ENCODE measurements at regions not wholly inside any gene's neighbourhood (a gene's known extent, or its start where the extent isn't known, plus 50 kb on each side); places are given as distances from the start of the nearest gene placed in this dataset.
A peak's percentile ranks its signal among the peaks of the same experiment; 100 is the strongest.

DNA sequence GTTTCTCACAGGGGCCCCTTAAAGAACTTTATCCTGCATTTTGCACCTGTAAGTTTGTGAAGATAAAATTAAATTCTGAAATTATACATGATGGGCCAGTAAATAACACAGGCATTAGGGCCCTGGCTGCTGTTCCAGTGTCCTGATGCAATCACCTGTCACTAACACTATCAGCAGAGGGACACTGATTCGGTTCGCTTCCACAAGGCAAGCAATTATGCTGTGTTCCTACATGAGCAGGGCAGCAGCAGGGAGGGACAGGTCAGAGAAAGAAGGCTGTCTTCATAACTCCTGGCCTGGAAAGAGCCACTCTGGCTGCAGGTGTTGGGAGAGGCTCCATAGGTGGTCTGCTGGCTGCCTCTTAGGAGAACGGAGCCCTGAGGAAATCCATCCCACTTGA, 487.3 kb downstream of the MID1IP1 start:
- DNase-seq (ENCODE audit: low read depth in 2 of 2): no peak

DNA sequence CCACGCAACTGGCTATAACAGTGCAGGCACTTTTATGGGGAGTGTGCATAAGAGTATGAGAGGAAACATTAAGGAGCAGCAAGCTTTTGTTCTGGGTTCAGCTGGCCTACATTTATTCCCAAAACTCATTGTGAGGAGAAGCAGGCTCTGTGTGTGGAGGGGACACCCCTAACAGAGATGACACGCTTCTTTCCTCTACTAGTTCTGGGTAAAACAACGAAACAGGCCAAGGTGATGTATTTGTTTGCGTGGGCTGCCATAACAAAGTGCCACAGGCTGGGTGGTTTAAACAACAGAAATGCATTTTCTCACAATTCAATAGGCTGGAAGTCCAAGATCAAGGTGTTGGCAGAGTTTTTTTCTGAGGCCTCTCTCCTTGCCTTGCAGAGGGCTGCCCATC, 488.6 kb downstream of the MID1IP1 start:
- no peak for DNase-seq (ENCODE audit: low read depth in 2 of 2)

DNA sequence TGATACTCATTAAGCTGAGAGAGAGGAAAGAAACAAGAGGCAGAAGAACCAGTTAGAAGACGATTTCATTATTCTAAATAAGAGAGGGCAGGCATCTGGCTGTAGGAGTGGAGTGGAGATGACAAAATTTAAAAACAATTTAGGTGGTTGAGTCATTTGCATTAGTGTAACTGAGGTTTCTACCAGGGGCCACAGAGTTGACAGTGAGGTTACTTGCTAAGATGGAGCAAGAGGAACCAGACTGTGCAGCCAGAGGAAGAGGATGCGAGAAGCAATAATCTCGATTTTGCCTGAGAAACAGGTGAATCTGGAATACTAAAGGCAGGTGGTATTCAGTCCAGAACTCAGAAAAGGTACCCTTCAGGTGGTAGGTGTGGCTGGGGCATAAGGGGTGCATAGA, 491.9 kb downstream of the MID1IP1 start:
- no peak for DNase-seq (ENCODE audit: low read depth in 2 of 2)

DNA sequence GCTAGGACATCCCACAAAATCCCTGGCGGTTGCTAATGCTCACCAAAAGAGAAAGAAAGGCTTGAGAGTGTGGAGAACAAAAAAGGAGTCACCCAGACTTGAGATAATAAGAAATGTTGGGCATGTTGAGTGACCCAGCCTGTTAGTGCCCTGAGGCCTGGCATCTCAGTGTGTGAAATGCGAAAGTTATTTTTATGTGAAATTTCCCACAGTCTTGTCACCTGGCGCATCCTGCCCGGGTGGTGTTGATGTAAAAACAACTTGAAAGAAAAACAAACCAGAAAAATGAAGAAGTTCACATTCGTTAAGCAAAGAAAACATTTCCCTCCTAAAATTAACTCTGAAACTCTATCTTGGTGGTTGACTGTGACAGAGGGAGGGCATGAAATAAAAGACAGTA, 495.2 kb downstream of the MID1IP1 start:
- no peak for DNase-seq (ENCODE audit: low read depth in 2 of 2)

DNA sequence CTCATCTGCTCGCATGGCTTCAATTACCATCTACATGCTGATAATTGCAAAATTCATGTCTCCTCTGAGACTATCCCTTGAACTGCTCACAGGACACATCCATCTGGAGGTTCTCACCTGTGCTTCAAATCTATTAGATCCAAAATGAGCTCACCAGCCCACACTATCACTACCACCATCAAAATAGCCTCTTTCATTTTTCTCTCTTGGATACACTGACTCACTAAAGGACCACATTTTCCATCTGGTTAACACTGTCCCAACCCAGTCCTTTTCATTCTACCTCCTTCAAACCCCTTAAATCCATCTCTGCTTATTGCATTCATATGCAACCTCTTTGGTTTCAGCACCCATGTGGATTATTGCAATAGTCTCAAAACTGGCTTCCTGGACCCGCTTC, 497.6 kb downstream of the MID1IP1 start:
- no peak for DNase-seq (ENCODE audit: low read depth in 2 of 2)

DNA sequence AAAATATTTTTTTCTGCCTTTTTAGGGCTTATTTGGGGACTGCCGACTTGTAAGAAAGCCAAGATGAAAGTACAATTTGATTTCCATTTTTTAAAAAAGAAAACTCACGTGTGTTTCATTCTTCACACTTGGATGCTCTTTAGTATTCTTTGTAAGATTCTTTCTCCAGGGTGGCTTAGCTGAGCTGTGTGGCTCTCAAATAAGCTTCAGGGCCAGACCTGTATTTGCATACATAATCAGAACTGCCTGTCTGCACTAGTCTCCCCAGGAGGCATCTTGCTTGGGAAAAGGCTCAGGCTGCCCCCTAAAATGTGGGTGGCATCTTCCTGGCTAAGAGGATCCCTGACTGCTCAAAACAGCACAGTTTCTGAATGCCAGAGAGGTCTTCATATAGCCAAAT, 498.4 kb downstream of the MID1IP1 start:
- DNase-seq (ENCODE audit: low read depth in 2 of 2): no peak

DNA sequence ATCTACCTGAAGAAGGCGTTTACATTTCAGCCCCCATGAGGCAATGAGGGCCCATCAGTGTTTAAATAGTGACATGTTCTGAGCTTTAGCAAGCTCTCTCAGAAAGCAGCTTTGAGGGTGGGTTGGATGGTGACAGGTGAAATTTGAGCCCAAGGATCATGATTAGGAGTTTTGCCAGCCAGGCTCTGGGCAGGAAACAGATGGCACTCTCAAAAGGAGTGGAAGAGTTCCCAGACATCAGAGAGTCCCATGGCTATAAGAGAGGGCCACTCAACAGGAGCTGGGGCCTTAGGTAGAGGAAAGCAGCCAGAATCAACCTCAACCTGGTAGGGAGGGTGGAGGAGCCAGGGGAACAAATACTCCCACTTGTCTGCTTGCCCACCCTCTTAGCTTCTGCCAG, 499.8 kb downstream of the MID1IP1 start:
- DNase-seq (ENCODE audit: low read depth in 2 of 2): no peak

DNA sequence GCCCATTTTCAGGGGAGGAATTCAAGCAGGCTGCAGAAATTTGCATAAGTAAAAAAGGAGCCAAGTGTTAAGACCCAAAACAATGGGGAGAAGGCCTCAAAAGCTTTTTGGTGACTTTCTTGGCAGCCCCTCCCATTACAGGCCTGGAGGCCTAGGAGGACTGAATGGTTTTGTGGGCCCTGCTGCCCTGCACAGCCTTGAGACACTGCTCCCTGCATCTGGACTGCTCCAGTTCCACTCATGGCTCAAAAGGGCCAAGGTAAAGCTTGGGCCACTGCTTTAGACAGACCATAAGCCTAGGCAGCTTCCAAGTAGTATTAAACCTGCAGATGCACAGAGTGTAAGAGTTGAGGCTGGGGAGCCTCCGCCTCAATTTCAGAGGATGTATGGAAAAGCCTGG, 501.6 kb downstream of the MID1IP1 start:
- no peak for DNase-seq (ENCODE audit: low read depth in 2 of 2)

DNA sequence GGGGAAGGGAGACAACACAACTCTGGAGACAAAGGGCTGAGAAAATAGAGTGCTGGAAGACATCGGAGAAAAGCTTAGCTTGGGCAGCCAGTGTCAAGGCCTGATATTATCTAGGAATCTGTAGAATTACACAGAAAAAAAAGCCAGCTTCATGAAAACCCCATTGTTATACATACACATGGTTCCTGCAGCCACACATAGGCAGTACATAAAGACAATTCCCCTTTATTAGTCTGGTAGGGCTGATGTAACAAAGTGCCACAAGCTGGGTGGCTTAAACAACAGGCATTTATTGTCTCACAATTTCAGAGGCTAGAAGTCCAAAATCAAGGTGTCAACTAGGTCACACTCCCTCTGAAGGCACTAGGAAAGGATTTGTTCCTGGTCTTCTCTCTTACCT, 503.5 kb downstream of the MID1IP1 start:
- no peak for DNase-seq (ENCODE audit: low read depth in 2 of 2)

DNA sequence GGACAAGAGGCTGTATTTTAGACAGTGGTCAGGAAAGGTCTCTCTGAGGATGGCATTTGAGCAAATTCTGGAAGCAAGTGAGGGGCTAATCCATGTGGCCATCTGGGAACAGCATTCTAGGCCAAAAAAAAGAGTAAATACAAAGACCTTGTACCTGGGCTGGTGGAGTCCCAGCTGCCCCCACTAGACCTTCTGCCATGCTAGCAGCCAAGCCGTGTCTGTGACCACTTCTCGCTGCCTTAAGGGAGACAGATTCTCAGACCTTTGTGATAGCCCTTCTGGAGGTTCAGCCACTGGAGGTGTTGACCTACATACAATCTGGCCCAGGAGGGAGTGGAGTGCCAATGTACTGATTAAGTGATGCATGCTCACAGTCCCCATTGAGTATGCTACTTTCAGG, 506.2 kb downstream of the MID1IP1 start:
- DNase-seq (ENCODE audit: low read depth in 2 of 2): no peak

DNA sequence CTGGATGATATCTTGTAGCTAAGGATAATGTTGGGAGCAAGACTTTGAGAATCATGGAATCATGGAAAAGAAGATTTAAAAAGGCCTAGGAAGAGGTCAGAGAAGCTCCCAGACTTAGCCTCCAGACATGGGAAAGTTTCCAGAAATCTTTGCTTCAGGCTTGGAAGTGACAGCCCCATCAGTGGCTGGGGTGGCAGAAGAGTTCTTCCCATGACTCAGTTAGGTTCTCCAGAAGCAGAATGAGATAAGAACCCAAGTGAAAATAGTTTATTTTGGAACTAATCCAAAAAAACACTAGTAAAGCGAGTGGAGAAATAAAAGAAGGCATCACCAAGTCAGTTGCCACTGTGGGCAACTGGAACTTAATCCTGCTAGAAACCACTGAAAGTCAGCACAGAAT, 506.9 kb downstream of the MID1IP1 start:
- no peak for DNase-seq (ENCODE audit: low read depth in 2 of 2)

DNA sequence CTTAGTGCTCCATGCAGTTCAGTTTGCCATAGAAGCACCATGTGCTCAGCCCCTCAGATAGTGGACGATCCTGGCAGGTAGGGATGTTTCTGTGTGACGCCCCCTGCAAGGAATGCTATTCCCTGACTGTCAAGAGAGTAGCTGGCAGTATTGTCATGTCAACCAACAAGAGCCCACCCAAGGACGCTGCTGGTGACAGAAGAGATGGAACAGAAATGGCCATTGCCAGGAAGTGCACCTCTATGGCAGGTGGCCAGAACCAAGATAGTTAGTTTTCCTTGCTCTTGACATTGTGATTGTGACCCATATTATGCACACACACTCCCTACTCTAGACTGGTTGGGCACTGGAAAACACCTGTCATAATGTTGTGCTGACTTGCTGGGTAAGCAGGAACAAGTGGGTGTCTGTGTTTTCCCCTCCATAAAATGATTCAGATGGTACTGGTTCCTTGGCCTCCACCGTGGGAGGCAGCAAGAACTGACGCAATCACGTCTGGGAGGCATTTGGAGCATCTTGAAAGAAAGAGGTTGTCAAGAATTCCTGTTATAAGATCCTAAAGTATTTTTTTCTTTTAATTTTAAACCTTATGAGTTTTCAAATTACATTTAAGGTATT, 507.9 kb downstream of the MID1IP1 start:
- peak; percentile 30 to 33 for DNase-seq (ENCODE audit: low read depth in 2 of 2)

DNA sequence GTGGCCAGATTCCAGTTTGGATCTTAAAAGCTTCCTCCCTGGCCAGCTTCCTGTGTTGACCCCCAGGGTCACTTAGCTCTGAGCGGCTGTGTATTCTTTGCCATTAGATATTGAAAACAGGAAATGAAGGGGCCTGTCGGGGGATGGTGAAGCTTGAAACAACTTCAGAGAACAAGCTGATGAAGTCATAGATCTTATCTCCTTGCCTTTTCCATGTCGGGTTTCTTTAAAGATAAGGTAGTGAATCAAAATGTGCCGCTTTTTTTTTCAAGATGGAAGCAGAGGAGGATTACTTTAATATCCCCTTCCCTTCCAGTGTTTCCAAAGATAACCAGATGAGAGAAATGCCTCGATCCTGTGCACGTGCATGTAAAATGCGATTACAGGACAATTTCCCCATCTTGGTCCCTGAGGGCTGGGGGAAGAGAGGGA, 508.5 kb downstream of the MID1IP1 start:
- DNase-seq (ENCODE audit: low read depth in 2 of 2): peak in 1 of 2 donors; percentile 38

DNA sequence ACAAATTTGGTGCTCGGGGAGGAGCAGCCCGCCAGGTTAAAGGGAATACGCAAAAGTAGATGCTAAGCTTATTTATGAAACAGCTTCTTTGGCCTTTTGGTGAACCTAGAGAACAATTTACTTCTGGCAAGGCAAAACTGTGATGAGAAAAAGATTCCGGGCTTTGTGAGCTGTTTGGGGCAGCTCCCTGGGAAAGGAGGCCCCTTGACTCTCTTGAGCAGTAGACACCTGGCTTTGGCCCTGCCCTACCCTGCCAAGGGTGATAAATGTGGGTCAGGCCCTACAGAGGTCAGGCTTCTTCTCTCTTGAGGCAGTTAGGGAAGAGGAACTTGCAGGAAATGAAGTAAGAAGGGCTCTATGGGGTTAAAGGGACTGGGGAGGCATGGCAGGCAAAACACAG, 509.6 kb downstream of the MID1IP1 start:
- DNase-seq (ENCODE audit: low read depth in 2 of 2): no peak

DNA sequence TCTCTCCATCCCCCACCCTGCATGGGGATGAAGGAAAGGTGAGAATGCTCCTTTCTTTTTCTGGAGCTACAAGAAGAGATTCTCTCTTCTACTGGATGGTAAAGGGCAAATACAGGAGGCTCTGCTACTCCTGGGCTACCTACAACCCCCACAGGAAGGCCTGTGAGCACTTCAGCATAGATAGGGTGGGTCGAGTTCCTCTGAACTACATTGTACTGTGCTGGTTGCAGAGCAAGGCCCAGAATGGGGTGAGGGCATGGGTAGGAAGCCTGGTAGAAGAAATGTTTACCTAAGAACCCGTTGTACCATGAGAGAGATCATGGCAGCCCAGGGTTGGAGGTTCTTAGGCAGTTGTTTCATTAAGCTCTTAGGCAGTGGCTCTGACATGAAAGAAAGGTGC, 510.4 kb downstream of the MID1IP1 start:
- no peak for DNase-seq (ENCODE audit: low read depth in 2 of 2)

DNA sequence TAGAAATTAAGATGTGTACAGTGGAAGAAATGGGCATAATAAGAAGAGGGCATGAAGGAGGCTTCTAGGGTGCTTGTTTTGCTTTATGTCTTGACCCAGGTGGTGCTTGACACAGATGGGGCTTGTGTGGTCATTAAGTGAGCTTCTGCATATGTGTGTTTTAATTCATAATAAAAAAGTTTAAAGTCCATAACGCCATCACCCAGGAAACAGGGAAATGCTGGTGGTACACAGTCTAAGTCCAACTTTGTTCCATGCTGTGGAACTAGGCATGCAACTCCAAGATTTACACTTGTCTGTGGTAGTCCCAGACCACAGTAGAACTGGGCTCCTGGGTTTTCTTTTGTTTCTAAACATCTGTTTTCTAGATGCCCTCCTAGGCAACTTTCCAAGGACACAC, 511.9 kb downstream of the MID1IP1 start:
- no peak for DNase-seq (ENCODE audit: low read depth in 2 of 2)

DNA sequence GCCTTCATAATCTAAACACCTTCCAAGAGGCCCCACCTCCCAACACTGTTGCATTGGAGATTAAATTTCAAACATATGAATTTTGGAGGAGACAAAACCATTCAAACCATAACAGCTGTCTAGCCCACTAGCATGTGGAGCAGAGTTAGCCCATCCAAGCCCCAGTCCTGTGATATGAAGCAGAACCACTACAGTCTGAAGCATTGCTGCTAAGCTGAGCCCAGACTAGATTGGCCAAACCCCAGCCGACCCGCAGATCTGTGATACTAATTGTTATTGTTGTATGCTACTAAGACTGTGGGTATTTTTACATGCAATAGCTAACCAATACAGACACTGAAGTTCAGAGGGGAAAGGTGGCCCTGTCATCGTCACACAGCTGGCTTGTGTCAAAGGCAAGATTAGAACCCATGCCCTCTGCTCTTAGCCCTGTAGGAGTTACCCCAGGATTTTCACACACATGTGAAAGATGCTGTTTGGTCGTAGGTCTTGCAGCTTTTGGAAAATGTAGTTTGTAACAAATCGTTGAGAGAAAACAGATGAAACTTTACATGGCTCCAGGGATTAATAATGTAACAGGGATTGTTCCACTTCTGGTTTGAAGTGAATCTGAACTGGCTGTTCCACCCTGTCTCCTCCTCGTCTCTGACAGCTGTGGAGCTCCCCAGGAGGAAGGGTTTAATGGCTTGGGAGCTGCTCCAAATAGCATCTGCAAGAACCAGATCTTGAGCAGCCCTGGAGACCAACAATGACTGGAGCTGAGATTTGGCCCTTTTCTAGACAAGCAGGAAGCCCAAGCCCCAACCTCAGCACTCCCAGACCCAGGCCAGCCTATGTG, 517.5 kb downstream of the MID1IP1 start:
- no peak for DNase-seq (ENCODE audit: low read depth in 2 of 2)

DNA sequence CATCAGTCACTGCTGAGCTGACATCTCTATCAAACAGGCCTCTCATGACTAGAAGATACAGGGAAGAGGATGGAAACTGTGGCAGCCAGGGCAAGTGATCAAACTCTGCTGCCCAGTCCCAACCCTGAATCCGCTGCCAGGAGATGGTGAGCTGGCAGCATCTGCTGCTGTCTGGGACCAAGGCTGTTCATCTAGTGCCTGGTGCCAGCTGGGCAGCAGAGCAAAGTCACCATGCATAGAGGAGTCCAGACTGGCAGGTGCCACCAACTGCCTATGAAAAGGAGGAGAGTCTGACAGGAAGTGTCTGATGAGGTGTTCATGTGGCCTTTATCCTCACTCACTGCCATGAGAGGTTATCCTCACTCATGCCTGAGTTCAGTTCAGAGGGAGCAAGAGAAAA, 518.9 kb downstream of the MID1IP1 start:
- no peak for DNase-seq (ENCODE audit: low read depth in 2 of 2)

DNA sequence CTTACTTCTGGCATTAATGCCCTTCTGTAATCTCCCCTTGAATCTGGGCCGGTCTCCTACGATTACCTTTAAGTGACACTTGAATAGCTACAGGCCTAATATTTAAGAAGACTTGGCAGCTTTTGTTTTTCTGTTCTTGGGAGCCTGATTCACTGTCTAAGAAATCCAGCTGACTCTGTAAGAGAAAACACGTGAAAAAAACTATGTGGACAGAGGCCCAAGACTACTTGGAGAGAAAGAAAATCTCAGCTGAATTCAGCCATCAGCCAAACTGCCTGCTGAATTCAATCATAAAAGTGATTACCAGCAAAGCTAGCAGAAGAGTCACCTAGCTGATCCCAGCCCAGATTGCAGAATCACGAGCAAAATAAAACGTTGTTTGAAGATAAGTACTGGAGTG, 521.2 kb downstream of the MID1IP1 start:
- DNase-seq (ENCODE audit: low read depth in 2 of 2): no peak

DNA sequence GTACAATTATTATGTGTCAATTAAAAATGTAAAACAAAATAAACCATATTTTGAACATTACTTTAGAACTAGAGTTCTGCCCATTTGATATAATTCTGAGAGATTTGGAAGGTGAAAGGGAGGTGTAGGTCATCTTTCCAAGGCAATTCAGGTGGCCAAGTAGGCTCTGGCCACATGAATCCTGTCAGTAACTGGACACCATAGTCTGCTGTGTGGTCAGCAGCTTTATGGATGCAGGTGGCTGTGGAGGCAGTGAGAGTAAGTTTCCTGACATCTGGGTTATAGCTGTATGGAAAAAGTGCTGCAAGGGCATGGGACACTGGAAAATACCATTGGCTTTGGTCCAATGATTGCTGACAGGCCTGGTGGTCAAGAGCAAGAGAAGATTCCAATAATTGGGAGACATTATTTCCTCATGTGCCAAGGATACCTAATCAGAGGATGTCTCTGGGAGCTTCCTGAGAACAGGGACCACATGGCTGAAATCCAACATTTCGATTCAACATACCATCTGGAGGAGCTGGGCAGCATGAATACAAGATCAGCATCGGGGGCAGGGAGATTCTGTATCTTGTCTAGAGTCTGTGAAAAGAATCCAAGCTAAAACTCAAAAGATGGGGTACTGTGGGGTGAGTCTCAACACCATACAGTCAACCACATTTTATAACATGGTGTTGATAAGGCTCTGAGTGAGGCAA, 523.1 kb downstream of the MID1IP1 start:
- no peak for DNase-seq (ENCODE audit: low read depth in 2 of 2)

DNA sequence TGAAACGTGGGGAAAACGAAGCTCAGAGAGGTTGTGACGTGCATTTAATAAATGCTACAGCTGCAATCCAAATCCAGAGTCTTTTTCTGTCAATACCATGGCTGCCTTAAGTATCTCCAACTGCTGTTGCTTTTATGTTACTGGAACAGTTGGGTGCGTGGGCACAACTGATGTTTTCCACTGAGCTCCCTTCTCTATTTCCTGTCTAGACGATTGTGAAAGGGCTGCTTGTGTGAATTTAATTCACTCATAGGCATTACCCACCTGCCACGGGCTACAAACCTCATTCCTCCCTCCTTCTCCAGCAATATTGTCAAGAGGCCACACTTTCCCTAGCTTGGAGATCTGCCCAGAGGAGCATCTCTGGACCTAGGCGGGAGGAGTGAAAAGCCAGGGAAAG, 526.0 kb downstream of the MID1IP1 start:
- no peak for DNase-seq (ENCODE audit: low read depth in 2 of 2)

DNA sequence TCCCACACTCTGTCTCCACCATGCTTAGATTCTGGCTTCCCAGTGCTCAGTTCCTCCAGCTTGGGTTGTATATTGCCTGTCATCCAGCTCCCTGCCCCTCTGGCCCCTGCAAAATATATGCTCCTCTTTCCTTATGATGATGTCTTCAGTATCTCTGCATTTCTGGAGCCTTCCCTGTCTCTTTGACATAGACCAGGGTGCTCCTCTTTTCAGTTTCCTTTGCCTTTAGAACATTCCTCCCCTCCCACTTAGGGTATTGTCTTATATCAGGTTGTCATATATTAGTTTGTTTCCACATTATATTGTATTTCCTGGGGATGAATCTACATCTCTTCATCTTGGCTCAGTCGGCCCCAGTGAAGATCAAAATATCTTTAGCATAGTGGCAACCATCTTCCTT, 526.4 kb downstream of the MID1IP1 start:
- no peak for DNase-seq (ENCODE audit: low read depth in 2 of 2)

DNA sequence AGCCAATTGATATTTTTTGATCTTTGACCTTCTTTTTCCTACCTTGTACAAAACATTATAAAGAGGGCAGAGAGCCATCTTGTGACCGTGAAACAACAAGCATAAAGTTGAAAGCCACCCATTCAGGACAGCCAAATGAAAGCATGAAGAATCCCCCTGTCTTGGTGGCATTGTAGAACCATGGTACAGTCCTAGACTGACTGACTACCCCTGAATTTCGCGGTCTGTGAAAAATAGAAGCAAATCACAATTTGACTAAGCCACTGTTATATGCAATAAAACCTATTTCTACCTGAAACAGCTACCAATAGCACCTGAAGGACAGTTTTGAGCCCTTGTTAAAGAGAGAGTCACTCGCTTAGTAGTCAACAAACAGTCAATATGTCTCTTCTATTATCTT, 527.4 kb downstream of the MID1IP1 start:
- no peak for DNase-seq (ENCODE audit: low read depth in 2 of 2)

All from activated CD4-positive, alpha-beta T cell treated with anti-CD3 and anti-CD28 coated beads for 24 hours (primary cell).